RKO (cell line): ENCODE measurements at regions not wholly inside any gene's neighbourhood (a gene's known extent, or its start where the extent isn't known, plus 50 kb on each side); places are given as distances from the start of the nearest gene placed in this dataset.
"Not testable (repeated sequence)": the region's sequence is repeated elsewhere in the genome, so short reads cannot be mapped to it uniquely, and the experiment has no call there.

Source experiments
- DNase-seq: peaks from one replicate; pipeline ENCODE4 v3.0.0-alpha.2; 2016; ENCODE audit warnings: low spot score

DNA sequence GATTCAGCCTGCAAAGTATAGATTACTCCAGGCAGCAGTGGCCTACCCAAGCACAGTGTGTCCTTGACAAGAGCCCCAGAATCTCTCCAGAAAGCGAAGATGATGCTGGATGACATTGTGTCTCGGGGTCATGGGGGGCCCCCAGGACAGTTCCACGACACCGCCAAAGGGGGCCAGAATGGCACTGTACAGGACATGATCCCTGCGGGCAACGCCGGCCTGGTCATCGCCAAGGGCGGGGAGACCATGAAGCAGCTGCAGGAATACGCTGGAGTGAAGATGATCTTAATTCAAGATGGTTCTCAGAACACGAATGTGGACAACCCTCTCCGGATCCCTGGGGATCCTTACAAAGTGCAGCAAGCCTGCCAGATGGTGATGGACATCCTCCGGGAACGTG lies 107.0 kb upstream of the MTAP start:
- DNase-seq: no peak

DNA sequence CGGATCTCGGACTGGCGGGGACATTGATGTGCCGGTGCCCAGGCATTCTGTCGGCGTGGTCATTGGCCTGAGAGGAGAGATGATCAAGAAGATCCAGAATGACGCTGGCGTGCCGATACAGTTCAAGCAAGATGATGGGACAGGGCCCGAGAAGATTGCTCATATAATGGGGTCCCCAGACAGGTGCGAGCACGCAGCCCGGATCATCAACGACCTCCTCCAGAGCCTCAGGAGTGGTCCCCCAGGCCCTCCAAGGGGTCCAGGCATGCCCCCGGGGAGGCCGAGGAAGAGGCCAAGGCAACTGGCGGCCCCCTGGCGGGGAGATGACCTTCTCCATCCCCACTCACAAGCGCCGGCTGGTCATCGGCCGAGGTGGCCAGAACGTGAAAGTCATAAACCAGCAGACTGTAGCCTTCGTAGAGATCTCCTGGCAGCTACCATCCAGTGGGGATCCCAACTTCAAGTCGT lies 106.5 kb upstream of the MTAP start:
- no peak for DNase-seq

- peak; percentile 22 for DNase-seq
These were observed 106.0 kb upstream of the MTAP start for GRCh38 chr9:21696411-21696871.

- DNase-seq: no peak
These were observed 94.2 kb upstream of the MTAP start for GRCh38 chr9:21708260-21708711.

GRCh38 chr9:21708856-21709255 lies 93.6 kb upstream of the MTAP start:
- no peak for DNase-seq

DNA sequence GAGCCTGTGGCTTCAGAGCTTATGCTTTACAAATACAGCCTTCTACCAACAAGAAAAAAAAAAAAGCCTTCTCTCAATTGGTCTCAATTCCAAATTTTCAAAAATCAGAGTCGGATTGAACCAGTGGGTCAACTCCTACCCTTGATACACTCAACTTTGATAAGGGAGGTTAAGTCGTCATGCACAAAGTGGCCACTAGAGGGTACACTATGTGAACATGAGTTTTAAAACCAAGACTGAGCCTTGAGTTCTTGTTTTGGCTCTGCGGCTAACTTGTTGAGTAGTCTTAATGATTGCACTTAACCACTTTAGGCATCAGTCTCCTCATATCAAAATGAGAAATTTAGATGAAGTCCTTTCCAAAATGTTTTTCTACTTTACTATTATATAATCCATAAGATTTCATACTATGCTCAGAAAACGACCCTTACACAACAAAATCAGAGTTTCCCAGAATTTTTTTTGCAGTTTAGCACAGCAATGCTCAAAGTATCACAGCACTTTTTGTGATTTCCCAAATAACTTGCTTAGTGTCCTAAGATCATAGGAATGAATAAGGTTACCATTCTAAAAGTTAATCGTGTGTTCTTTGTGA lies 92.9 kb upstream of the MTAP start:
- peak; percentile 73 for DNase-seq

GRCh38 chr9:21710548-21711191 lies 91.8 kb upstream of the MTAP start:
- no peak for DNase-seq

DNA sequence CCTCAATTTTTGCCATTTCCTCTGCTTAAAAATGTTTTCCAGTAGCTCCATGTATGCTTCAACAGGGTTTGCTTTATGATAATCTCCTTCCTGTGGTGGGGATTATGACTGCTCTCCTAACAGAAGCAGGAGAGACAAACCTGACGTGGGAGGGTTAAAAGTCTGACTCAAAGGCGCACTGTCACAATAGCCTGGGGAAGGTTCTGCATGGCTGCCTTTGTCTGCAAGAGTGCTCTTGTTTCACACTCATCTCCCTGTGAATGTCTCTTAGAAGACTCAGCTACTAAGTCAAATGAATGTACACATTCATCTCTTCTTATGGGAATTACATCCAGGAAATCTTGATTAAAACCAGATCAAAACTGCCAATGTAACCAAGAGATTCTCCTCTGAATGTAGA lies 90.9 kb upstream of the MTAP start:
- DNase-seq: no peak

- DNase-seq: no peak
These were observed 87.0 kb upstream of the MTAP start for GRCh38 chr9:21715408-21715807.

DNA sequence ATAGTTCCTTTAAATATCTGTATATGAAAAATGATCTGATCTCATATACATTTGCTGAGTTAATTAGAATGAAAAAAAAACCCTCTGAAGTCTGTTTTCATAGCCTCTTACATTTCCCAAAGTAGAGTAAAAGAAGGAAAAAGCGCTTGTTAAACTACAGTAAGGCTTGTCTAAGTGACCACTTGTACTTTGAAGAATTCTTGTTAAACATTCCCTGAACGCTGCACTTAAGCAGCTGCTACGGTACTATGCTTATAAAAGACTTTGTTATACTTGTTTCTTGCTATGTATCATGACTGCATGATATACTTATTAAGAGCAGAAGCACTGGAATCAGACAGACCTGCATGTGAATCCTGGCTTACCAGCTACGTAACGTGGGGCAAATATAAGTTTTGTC lies 81.7 kb upstream of the MTAP start:
- no peak for DNase-seq

- not testable (repeated sequence) for DNase-seq
These were observed 75.0 kb upstream of the MTAP start for GRCh38 chr9:21727411-21727810.

DNA sequence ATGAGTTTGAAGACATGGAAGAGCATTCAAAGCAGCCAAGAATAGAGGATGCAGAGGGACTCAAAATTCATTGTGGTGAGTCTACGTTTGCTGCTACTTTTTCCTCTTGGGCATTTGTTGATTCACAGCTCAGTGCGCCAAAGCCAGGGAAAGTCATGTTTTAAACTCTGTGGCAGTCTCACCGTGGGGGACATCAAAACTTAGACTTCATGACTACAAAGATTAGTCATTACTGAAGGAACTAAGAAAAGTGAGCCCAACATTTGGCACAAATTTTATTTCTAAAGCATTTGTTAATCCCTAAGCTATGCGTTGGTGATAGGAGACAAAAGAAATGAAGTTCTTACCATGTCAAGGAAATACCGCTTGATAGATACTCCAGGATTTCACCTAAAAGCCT lies 73.7 kb upstream of the MTAP start:
- peak; percentile 23 for DNase-seq

DNA sequence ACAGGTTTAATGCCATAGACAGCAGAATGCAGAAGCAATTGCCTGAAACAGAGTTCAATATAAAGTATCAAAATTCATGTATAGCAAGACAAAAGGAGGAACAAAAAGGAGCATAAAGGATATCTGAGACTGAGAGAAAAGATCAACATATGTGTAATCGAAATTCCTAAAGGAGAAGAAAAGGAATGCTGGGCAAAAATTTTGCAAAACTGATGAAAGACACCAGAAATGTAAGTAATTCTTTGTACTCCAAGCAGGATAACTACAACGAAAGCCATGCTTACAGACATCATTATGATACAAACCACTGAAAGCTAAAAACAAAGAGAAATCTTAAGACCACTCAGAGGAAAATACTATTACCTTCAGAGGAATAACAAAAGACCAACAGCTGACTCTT lies 72.8 kb upstream of the MTAP start:
- DNase-seq: no peak

DNA sequence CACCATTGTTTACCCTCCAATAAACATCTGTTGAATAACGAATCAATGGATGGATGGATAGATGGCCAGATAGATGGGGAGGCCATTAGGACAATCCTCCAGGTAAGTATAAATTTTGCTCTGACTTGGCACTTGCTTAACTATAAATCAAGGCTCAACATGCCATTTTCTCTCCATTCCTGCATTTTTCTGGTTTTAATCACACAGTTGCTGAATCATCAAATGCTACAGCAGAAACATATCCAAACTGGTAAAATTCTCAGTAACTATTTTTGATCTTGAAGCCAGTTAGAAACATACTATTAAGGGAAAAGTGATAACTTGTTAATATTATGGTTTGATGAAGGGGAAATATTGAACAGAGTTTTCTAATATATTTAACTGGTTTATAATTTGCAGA lies 71.5 kb upstream of the MTAP start:
- DNase-seq: no peak

GRCh38 chr9:21741151-21741550 lies 61.3 kb upstream of the MTAP start:
- no peak for DNase-seq

DNA sequence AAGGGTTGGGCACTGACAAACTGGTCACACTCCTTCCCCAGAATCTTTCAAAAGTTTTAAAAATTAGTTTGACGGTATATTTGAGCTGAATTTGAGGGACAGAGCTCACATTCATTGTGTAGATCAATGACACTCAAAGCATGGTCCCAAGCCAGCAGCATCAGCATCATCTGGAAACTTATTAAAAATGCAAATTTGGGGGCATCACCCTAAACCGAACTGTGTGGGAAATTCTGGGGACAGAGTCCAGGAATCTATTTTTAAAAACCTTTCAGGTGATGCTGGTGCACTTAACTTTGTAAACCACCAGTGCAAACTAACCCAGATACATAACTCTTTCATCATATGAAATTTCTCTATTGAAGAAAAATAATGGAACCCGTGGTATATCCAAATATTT lies 58.1 kb upstream of the MTAP start:
- no peak for DNase-seq

GRCh38 chr9:21744841-21745240 lies 57.6 kb upstream of the MTAP start:
- DNase-seq: no peak

GRCh38 chr9:21746550-21746949 lies 55.9 kb upstream of the MTAP start:
- no peak for DNase-seq

- no peak for DNase-seq
These were observed 55.3 kb upstream of the MTAP start for GRCh38 chr9:21747175-21747574.

- no peak for DNase-seq
These were observed 52.3 kb upstream of the MTAP start for GRCh38 chr9:21750021-21750735.

DNA sequence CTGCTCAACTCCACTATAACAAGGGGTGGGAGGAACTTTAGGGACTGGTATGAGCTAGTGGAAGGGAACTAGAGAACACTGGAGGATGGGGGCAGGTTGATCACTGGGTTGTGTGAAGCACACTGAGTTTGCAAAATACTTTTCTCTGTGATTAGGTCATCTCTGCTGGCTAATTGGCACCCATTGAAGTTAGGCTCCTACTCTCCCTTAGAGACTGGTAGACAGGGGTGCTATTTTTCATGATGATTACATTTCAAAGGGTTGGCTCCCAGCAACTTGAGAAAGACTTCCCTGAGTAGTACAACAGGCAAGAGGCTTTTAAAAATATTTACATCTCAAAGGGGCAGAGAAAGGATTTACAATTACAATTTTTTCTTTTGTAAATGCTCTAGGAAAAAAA lies 50.4 kb upstream of the MTAP start:
- no peak for DNase-seq
